A172 (cell line): ENCODE measurements at regions not wholly inside any gene's neighbourhood (a gene's known extent, or its start where the extent isn't known, plus 50 kb on each side); places are given as distances from the start of the nearest gene placed in this dataset.
A peak's percentile ranks its signal among the peaks of the same experiment; 100 is the strongest.
"Not testable (repeated sequence)": the region's sequence is repeated elsewhere in the genome, so short reads cannot be mapped to it uniquely, and the experiment has no call there.

ENCODE experiments used
- DNase-seq: peaks from one replicate; pipeline ENCODE4 v3.0.0-alpha.2; 2015; ENCODE audit warnings: low spot score

GRCh38 chr10:117601716-117602115 lies 59.2 kb downstream of the EMX2 start:
- DNase-seq = no peak

- DNase-seq = no peak
Measured at GRCh38 chr10:117603081-117603480, 60.5 kb downstream of the EMX2 start.

GRCh38 chr10:117603726-117604125 lies 61.2 kb downstream of the EMX2 start:
- no peak for DNase-seq

GRCh38 chr10:117609095-117609795 lies 66.7 kb downstream of the EMX2 start:
- peak; percentile 8 for DNase-seq

- no peak for DNase-seq
Measured at GRCh38 chr10:117609796-117610170, 67.2 kb downstream of the EMX2 start.

- no peak for DNase-seq
Measured at GRCh38 chr10:117610321-117610720, 67.8 kb downstream of the EMX2 start.

- DNase-seq = no peak
Measured at GRCh38 chr10:117612113-117612512, 69.6 kb downstream of the EMX2 start.

- DNase-seq = no peak
Measured at GRCh38 chr10:117615649-117616048, 73.1 kb downstream of the EMX2 start.

- no peak for DNase-seq
Measured at GRCh38 chr10:117616179-117616578, 73.6 kb downstream of the EMX2 start.

GRCh38 chr10:117617086-117617485 lies 74.5 kb downstream of the EMX2 start:
- DNase-seq = no peak

GRCh38 chr10:117617659-117618058 lies 75.1 kb downstream of the EMX2 start:
- no peak for DNase-seq

GRCh38 chr10:117619223-117619622 lies 76.7 kb downstream of the EMX2 start:
- DNase-seq = no peak

- DNase-seq = no peak
Measured at GRCh38 chr10:117619707-117620405, 77.3 kb downstream of the EMX2 start.

GRCh38 chr10:117621196-117621595 lies 78.7 kb downstream of the EMX2 start:
- no peak for DNase-seq

- DNase-seq = no peak
Measured at GRCh38 chr10:117621795-117622420, 79.4 kb downstream of the EMX2 start.

GRCh38 chr10:117622471-117623184 lies 80.1 kb downstream of the EMX2 start:
- no peak for DNase-seq

GRCh38 chr10:117626228-117626627 lies 83.7 kb downstream of the EMX2 start:
- no peak for DNase-seq

GRCh38 chr10:117627561-117627960 lies 85.0 kb downstream of the EMX2 start:
- DNase-seq = no peak

- not testable (repeated sequence) for DNase-seq
Measured at GRCh38 chr10:117629717-117630116, 87.2 kb downstream of the EMX2 start.

GRCh38 chr10:117631276-117632145 lies 89.0 kb downstream of the EMX2 start:
- no peak for DNase-seq

- no peak for DNase-seq
Measured at GRCh38 chr10:117632406-117632805, 89.9 kb downstream of the EMX2 start.
